ENCODE measurements at regions not wholly inside any gene's neighbourhood (a gene's known extent, or its start where the extent isn't known, plus 50 kb on each side); places are given as distances from the start of the nearest gene placed in this dataset.

DNA sequence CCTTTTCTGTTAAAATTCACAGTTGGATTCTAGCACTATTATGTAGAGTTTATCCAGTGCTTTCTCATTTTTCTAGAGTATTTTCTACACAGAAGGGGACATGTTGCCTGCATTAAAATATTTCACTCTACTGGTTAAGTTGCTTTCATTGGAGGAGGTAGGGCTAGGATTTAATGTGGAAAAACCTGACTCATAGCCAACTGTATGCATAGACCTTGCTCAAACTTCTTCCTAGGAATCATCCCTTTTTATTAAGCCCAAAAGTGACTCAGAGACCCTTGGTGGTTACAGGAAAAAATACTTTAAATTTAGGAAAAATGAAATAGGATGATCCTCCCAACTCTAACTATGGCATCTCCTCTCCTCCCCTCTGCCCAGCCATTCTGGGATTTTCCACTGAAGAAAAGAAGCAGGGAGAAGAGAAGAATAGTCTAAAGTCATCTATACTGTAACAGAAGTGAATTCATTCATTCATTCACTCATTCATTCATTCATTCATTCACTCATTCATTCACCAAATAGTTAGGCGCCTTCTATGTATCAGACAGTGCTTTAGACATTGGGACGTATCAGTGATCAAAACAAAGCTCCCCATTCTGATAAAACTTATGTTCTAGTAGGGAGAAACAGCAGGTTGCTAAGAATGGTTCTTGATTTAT lies 109.0 kb upstream of the HTR2A start:
- intact Hi-C loops (cut with DNase I): no loop called here
- H3K4me1 ChIP-seq: no peaks in the 10 kb centered on the region
- H3K4me3 ChIP-seq: no peak overlapping the region
- no peaks in the 10 kb centered on the region for H3K36me3 ChIP-seq
- no peak overlapping the region for H3K27ac ChIP-seq
- TF ChIP-seq, protein P1, sequence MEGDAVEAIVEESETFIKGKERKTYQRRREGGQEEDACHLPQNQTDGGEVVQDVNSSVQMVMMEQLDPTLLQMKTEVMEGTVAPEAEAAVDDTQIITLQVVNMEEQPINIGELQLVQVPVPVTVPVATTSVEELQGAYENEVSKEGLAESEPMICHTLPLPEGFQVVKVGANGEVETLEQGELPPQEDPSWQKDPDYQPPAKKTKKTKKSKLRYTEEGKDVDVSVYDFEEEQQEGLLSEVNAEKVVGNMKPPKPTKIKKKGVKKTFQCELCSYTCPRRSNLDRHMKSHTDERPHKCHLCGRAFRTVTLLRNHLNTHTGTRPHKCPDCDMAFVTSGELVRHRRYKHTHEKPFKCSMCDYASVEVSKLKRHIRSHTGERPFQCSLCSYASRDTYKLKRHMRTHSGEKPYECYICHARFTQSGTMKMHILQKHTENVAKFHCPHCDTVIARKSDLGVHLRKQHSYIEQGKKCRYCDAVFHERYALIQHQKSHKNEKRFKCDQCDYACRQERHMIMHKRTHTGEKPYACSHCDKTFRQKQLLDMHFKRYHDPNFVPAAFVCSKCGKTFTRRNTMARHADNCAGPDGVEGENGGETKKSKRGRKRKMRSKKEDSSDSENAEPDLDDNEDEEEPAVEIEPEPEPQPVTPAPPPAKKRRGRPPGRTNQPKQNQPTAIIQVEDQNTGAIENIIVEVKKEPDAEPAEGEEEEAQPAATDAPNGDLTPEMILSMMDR (IDR thresholded peaks at IDR 0.05): no peak
- no peak for TF ChIP-seq POLR2AphosphoS5 (IDR thresholded peaks at IDR 0.05; ENCODE audit: insufficient read depth in 1 of 2, low read depth in 1 of 2)
- TF ChIP-seq POLR2A (IDR thresholded peaks at IDR 0.05): no peak
- no peak for DNase-seq (ENCODE audit: extremely low spot score in 2 of 2)
- H3K9me3 ChIP-seq: no peaks in the 10 kb centered on the region
- no peaks in the 10 kb centered on the region for H3K27me3 ChIP-seq

DNA sequence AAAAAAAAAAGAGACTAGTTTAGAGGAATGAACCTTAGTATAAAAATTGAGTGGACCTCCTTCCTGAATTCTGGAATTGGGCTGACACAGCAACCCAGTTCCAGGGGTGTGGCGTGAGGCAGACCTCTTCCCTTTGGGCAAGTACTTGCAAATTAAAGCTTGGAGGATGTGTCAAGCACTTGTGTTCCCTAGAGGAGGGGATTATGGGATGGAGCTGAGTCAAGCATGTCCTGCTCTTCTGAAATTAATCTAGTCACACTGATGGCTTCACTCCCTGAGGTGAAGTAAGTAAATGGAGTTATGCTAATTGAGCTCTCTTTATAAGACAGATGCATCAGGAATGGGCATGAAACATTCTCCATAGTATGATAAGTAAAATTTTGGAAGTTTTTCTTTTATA lies 107.7 kb upstream of the HTR2A start:
- intact Hi-C loops (cut with DNase I): no loop called here
- H3K9me3 ChIP-seq: no peaks in the 10 kb centered on the region
- DNase-seq (ENCODE audit: extremely low spot score in 2 of 2): no peak
- TF ChIP-seq POLR2A (IDR thresholded peaks at IDR 0.05) (no peak), POLR2AphosphoS5 (IDR thresholded peaks at IDR 0.05; ENCODE audit: insufficient read depth in 1 of 2, low read depth in 1 of 2) (no peak)
- TF ChIP-seq, protein P1 (IDR thresholded peaks at IDR 0.05): no peak
- no peak overlapping the region for H3K27ac ChIP-seq
- no peaks in the 10 kb centered on the region for H3K4me1 ChIP-seq
- no peaks in the 10 kb centered on the region for H3K27me3 ChIP-seq
- H3K4me3 ChIP-seq: no peak overlapping the region
- H3K36me3 ChIP-seq: no peaks in the 10 kb centered on the region

DNA sequence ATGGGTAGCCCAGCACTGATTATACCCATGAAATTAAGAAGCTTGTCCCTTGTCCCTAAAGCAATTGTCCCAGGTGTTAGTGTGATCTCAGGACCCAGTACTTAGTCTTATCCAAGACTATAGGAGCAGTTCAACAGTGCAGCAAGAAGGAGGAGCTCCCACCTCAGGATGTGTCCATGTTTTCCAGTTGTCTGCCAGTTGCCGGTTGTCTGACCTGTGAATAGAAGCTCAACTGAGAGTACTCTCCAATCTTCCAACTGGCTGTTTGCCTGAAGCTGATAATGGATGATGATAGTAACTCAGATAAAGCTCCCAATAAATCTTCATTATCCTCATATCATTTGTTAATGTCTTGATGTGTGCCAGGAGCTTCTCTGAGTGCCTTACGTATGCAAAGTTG lies 107.2 kb upstream of the HTR2A start:
- H3K27me3 ChIP-seq: no peaks in the 10 kb centered on the region
- no peak for TF ChIP-seq POLR2A (IDR thresholded peaks at IDR 0.05)
- H3K4me3 ChIP-seq: no peak overlapping the region
- intact Hi-C loops (cut with DNase I): no loop called here
- H3K4me1 ChIP-seq: no peaks in the 10 kb centered on the region
- H3K36me3 ChIP-seq: no peaks in the 10 kb centered on the region
- no peak overlapping the region for H3K27ac ChIP-seq
- DNase-seq (ENCODE audit: extremely low spot score in 2 of 2): no peak
- no peaks in the 10 kb centered on the region for H3K9me3 ChIP-seq

DNA sequence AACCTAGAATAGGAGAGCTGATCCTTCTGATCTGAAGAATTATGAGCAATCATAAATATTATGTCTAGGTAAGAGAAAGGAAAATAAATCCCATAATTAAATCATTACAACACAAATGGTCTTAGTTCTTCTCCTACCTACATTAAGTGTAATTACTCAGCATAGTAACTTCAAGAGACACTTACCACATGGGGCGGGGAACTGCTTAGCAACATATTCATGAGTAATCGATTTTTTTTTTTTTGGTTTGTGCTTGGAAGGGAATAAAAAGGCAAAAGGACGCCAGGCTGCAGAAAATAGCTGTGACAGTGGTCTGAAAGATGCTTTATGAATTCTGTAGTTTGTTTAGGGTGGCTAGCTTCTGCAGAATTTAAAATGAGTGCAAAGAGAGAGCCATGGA lies 103.3 kb upstream of the HTR2A start:
- intact Hi-C loops (cut with DNase I): no loop called here

DNA sequence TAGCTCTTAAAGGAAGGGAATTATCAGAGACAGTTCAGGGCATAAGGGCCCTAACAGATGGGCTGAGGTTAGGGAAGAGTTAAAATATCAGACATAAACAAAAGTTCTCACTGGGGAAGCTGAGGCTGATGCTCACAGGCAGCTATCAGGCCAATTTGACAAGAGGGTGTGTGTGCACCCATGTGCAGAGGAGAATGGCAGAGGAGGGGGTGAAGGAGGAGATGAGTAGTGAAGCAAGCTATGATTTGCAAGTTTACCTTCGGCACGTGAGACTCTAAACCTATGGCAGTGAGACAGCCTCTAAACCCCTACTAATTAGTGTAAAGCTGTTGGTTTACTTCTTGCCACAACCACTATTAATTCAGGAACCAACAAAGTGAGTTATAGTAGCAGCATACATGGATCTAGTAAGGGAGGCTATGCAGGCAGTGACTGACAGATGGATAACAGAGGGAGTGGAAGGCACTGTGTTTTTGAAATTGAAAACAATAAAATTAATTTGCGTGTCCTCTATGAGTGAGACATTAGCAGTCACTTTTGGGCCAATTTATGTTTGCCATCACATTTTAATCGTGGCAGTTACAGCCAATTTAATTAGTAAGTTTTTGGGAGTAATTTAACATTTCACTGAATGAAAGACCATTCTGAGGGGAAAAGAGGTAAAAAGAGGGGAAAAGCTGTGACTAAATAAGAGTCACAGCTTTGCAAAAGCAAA lies 99.6 kb upstream of the HTR2A start:
- Histone ChIP-seq H3K4me1 (no peaks in the 10 kb centered on the region), H3K36me3 (no peaks in the 10 kb centered on the region), H3K27ac (no peak overlapping the region), H3K4me3 (no peak overlapping the region), H3K27me3 (no peaks in the 10 kb centered on the region), H3K9me3 (no peaks in the 10 kb centered on the region)
- intact Hi-C loops (cut with DNase I): no loop called here
- DNase-seq (ENCODE audit: extremely low spot score in 2 of 2): no peak
- no peak for TF ChIP-seq POLR2AphosphoS5 (IDR thresholded peaks at IDR 0.05; ENCODE audit: insufficient read depth in 1 of 2, low read depth in 1 of 2)

More for the DNA sequence above, 103.3 kb upstream of the HTR2A start:
- H3K4me1 ChIP-seq: no peaks in the 10 kb centered on the region
- H3K36me3 ChIP-seq: no peaks in the 10 kb centered on the region
- TF ChIP-seq POLR2A (IDR thresholded peaks at IDR 0.05) (no peak), POLR2AphosphoS5 (IDR thresholded peaks at IDR 0.05; ENCODE audit: insufficient read depth in 1 of 2, low read depth in 1 of 2) (no peak)
- TF ChIP-seq, protein P1 (IDR thresholded peaks at IDR 0.05): no peak
- H3K4me3 ChIP-seq: no peak overlapping the region
- DNase-seq (ENCODE audit: extremely low spot score in 2 of 2): no peak
- no peaks in the 10 kb centered on the region for H3K27me3 ChIP-seq
- no peaks in the 10 kb centered on the region for H3K9me3 ChIP-seq
- no peak overlapping the region for H3K27ac ChIP-seq

DNA sequence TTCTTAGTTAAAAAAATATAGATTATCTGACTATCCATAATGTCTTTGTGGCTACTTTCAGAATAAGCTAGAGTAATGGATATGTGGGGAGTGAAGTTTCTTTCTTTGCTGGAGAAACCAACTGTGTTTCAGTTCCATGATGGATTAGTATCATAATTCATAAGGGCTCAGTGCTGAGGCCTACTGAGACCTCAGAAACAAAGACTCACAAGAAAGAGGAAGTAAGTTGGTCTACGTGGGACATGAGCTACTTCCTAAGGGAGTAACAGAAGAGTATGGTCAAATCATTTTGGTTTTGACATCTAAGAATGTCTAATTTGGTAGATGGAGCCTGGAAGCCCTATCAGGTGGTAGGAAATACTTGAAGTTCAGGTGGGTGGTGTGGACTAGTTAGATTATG lies 99.0 kb upstream of the HTR2A start:
- Histone ChIP-seq H3K27me3 (no peaks in the 10 kb centered on the region), H3K4me3 (no peak overlapping the region), H3K36me3 (no peaks in the 10 kb centered on the region), H3K4me1 (no peaks in the 10 kb centered on the region), H3K27ac (no peak overlapping the region), H3K9me3 (no peaks in the 10 kb centered on the region)
- intact Hi-C loops (cut with DNase I): no loop called here
- TF ChIP-seq POLR2AphosphoS5 (IDR thresholded peaks at IDR 0.05; ENCODE audit: insufficient read depth in 1 of 2, low read depth in 1 of 2) (no peak), POLR2A (IDR thresholded peaks at IDR 0.05) (no peak)
- TF ChIP-seq, protein P1 (IDR thresholded peaks at IDR 0.05): no peak
- no peak for DNase-seq (ENCODE audit: extremely low spot score in 2 of 2)

All from vagina (tissue), 2 donors.